GM13977 (cell line): ENCODE measurements at regions not wholly inside any gene's neighbourhood (a gene's known extent, or its start where the extent isn't known, plus 50 kb on each side); places are given as distances from the start of the nearest gene placed in this dataset.

ENCODE experiments used
- DNase-seq: peaks from one replicate; pipeline ENCODE4 v3.0.0; 2012; ENCODE audit warnings: low spot score
- in situ Hi-C: fragments of 300-500 bp; cut with MboI; formaldehyde crosslinking; loops from one replicate; pipeline ENCODE4 v1.12.0; 2022; ENCODE audit warnings: low sequenced_read_pairs, low pct_unique_long_range_greater_than_20kb, mixed read lengths, inconsistent platforms; ENCODE audit not compliant: unreplicated experiment
- TF ChIP-seq, protein P1 (sequence below): IDR thresholded peaks from 2 replicates; pipeline ENCODE4 v1.5.1; 2012; ENCODE audit warnings: mild to moderate bottlenecking, control low read depth; ENCODE audit not compliant: insufficient read depth; ENCODE audit errors: extremely low read depth, missing control alignments

DNA sequence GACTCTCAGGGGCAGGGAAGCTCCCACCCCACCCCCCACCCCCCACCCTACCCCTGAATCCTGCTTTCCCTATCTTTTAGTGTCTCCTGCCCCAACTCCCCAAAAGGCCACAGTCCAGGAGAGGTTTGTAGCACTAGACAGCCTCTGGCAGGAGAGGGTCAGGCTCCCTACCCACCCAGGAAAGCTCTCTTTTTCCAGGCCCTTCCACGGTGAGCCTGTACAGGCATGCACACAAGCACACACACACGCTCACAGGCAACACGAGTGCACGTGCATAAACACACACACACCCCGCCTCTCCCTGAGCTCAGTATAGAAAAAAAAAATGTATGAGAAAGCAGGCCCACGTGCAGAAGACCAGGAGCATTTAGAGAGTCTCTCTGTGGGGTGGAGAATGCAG, 414.0 kb downstream of the MN1 start:
- in situ Hi-C loops, result no loop called here
- no peak for DNase-seq
- TF ChIP-seq, protein P1, sequence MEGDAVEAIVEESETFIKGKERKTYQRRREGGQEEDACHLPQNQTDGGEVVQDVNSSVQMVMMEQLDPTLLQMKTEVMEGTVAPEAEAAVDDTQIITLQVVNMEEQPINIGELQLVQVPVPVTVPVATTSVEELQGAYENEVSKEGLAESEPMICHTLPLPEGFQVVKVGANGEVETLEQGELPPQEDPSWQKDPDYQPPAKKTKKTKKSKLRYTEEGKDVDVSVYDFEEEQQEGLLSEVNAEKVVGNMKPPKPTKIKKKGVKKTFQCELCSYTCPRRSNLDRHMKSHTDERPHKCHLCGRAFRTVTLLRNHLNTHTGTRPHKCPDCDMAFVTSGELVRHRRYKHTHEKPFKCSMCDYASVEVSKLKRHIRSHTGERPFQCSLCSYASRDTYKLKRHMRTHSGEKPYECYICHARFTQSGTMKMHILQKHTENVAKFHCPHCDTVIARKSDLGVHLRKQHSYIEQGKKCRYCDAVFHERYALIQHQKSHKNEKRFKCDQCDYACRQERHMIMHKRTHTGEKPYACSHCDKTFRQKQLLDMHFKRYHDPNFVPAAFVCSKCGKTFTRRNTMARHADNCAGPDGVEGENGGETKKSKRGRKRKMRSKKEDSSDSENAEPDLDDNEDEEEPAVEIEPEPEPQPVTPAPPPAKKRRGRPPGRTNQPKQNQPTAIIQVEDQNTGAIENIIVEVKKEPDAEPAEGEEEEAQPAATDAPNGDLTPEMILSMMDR, result no peak

DNA sequence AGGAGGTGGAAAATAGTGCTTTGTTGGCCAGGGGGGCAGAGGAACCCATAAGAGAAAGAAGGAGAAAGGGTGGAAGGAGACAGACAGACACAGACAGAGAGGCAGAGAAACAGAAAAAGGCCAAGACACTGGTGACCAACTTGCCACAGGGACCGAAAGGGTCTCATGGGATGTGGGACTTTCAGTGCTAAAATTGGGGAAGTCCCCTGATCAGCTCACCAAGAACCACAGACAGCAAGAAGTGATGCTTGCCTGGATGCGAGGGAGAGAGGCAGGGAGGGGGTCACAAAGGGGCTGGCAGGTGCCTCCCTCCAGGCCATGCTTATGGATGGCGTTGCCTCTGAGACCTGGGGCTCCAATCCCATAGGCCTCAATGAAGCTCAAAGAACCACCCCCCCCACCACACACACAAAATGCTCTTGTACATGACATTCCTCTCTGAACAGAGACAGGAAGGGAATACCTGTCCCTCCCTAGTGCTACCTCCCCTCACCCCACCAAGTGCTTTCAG, 413.4 kb downstream of the MN1 start:
- in situ Hi-C loops, result no loop called here

DNA sequence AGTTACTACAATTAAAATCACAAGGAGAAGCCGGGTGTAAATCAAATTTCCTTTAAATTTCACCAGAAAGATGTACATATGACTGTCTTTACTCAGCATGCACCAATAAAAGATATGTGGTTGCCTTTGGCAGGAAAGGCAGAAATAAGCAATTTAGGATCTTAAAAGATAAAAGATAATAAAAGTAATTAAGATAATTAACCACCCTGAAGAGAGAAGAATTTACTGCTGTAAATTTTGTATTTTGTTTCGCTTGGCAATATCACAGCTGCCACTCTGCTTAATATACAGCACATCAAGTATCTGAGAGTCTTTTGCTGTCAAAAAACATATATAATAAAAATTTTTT, 411.9 kb downstream of the MN1 start:
- DNase-seq, result no peak
- TF ChIP-seq, protein P1, result no peak
- in situ Hi-C loops, result no loop called here

More for the DNA sequence above, 413.4 kb downstream of the MN1 start:
- TF ChIP-seq, protein P1, result no peak
- DNase-seq, result no peak

DNA sequence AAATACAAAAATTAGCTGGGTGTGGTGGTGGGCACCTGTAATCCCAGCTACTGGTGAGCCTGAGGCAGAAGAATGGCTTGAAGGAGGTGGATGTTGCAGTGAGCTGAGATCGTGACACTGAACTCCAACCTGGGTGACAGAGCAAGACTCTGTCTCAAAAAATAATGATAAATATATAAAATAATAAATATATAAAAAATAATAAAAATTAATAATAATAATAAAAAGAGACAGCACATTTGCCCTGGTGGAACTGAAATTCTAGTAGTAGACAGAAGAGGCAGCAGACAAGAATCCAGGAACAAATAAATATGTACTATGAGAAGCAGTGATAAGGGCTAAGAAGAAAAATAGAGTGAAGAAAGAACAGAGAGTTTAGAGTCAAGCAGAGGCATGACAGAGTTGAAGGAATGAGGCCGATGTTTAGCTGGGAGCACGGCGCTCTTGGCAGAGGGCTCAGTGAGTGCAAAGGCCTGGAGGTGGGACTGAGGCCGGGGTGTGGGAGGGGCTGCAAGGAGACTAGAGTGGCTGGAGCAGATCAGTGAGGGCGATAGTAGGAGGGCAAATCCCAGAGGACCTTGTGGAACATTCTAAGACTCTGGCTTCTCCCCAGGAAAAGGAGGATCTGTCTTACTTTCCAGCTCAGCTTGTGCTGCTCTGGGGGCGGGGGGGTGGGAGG, 410.3 kb downstream of the MN1 start:
- DNase-seq, result no peak
- in situ Hi-C loops, result no loop called here
- TF ChIP-seq, protein P1, result no peak

DNA sequence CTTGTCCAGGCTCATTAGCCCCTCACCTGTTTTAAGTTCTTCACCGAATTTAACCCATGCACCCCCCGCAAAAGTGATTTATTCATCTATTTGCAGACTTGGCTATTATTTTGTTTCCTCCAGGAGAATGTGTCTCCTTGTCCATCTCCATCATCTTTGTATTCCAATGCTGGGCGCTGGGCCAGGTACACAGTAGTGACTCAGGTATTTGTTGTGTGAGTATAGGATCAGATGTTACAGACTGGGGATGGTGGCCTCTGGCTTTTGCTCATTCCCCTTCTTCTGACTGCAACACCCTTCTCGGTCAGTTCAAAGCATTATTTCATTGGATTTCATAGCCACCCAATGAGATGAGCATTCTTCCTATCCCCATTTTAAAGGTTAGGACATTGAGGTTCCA, 408.2 kb downstream of the MN1 start:
- in situ Hi-C loops, result no loop called here
- TF ChIP-seq, protein P1, result no peak
- DNase-seq, result no peak

DNA sequence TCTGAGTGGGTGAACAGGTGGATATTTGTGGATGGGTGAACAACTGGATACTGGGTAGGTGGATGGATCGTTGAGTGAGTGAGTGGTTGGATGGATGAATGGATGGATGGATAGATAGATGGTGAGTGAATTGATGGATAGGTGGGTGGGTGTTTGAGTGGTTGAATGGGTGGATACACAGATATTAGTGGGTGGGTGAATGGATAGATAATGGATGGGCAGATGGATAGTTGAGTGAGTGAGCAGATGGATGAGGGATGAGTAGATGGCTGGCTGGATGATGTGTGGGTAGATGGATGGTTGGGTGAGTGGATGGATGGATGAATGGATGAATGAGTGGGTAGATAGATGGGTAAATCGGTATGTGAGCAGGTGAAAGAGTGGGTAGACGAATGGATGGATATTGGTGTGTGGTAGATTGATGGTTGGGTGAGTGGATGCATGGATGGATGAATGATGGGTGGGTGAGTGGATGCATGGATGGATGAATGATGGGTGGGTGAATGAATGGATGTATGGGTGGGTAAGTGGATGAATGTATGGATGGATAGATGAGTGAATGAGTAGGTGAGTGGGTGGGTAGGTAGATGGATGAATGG, 406.7 kb downstream of the MN1 start:
- in situ Hi-C loops, result no loop called here
- no peak for DNase-seq
- TF ChIP-seq, protein P1, result no peak
